ENCODE measurements at regions not wholly inside any gene's neighbourhood (a gene's known extent, or its start where the extent isn't known, plus 50 kb on each side); places are given as distances from the start of the nearest gene placed in this dataset.
A peak's percentile ranks its signal among the peaks of the same experiment; 100 is the strongest.

DNA sequence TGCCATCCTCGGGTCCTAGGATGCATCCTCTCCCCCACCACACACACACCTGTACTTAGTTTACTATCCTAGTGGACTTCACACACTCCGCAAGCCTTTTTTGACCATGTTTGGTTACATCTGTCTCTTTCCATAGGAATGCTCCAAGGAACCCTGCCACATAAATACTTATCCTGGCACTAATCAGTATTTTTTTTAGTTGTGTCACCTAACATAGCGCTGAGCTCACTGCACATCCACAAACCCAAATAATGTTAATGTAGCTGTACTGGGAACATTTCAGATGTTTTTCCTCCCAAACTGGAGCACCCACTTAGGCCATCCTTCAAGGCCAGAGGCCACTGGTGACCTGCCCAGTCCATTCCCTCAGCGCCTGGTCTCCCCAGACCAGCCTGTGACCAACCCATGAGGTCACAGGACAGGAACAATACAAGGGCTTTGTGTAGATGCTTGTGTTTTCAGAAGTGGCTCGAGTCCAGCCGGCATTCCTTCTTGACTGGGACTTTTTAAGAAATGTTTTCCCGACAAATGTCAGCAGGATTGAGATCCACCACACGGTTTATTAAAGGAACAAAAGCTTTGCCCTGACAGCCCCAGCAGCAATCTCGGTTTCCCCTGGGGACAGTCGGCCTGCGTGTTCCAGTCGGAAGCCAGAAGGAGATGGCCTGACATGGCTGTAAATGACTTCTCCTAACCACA is 181.4 kb downstream of the JCAD start:
- no peaks in the 10 kb centered on the region for H3K36me3 ChIP-seq
- no peak overlapping the region for H3K27ac ChIP-seq
- no peaks in the 10 kb centered on the region for H3K9me3 ChIP-seq (ENCODE audit: low read depth)
- H3K4me3 ChIP-seq: no peak overlapping the region
- no peaks in the 10 kb centered on the region for H3K27me3 ChIP-seq
- DNase-seq (ENCODE audit: low read depth in 1 of 2, low spot score in 1 of 2): peak in 1 of 2 donors; percentile 41
- peaks cover 22% of the 10 kb centered on the region for H3K4me1 ChIP-seq (ENCODE audit: low read depth)
- TF ChIP-seq CTCF (IDR thresholded peaks at IDR 0.05; ENCODE audit: low read depth, low read length): no peak

GRCh38 chr10:29876008-29876555 is 183.3 kb downstream of the JCAD start:
- DNase-seq (ENCODE audit: low read depth in 1 of 2, low spot score in 1 of 2): peak in 1 of 2 donors; percentile 19
- TF ChIP-seq CTCF (IDR thresholded peaks at IDR 0.05; ENCODE audit: low read depth, low read length): no peak
- no peaks in the 10 kb centered on the region for H3K27me3 ChIP-seq
- H3K36me3 ChIP-seq: no peaks in the 10 kb centered on the region
- no peak overlapping the region for H3K27ac ChIP-seq
- no peaks in the 10 kb centered on the region for H3K9me3 ChIP-seq (ENCODE audit: low read depth)
- H3K4me1 ChIP-seq (ENCODE audit: low read depth): peaks cover 15% of the 10 kb centered on the region
- H3K4me3 ChIP-seq: no peak overlapping the region

DNA sequence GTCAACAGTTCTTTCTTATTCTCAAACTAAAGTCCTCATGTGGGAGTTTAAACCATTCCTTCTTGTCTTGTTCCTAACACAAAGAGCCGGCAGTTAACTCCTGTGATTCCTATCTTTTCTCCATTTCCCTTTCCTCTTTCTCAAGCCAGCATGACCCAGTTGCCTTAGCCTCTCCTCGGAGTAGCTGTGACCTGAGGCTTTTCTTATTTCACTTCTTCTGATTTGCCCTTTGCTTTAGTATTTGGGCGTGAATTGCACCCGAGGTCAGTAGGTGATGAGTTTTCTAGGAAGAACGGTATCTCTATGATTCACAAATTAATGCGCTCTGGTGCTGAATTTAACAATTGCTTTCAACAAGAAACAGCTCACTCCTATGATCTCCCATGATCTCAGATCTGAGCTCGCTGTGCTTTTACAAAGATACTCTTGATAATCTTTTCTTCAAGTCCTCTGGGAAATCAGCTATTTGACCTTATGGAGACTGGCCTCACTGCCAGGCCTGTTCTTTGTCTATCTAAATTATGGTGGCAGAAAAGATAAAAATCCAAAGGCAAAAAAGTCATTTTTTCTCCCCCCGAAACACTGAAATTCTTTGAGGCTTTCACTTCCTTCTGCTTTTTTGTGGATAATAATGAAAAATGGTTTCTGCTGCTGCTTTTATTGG is 184.6 kb downstream of the JCAD start:
- no peak for TF ChIP-seq CTCF (IDR thresholded peaks at IDR 0.05; ENCODE audit: low read depth, low read length)
- H3K9me3 ChIP-seq (ENCODE audit: low read depth): no peaks in the 10 kb centered on the region
- no peaks in the 10 kb centered on the region for H3K27me3 ChIP-seq
- H3K27ac ChIP-seq: no peak overlapping the region
- peak in 1 of 2 donors; percentile 38 for DNase-seq (ENCODE audit: low read depth in 1 of 2, low spot score in 1 of 2)
- no peaks in the 10 kb centered on the region for H3K36me3 ChIP-seq
- peaks cover 15% of the 10 kb centered on the region for H3K4me1 ChIP-seq (ENCODE audit: low read depth)
- H3K4me3 ChIP-seq: no peak overlapping the region

DNA sequence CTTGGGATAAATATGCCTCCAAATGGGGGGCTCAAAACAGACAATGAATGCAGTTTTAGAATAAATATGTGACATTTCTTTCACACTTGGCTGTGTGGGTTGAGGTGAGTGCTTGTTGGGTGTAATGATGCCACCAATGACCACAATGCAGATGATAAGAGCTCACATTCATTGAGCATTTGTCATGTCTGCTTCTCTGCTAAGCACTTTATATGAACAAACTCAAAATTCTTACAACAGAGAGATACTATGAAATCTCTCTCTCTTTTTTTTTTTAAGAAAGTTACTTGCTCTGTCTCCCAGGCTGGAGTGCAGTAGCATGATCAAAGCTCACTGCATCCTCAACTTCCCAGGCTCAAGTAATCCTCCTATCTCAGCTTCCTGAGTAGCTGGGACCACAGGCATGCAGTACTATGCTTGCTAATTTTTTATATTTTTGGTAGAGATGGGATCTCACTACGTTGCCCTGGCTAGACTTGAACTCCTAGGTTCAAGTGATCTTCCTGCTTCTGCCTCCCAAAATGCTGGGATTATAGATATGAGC is 185.4 kb downstream of the JCAD start:
- peak in 1 of 2 donors; percentile 49 for DNase-seq (ENCODE audit: low read depth in 1 of 2, low spot score in 1 of 2)
- Histone ChIP-seq H3K27ac (no peak overlapping the region), H3K4me1 (ENCODE audit: low read depth) (peaks cover 15% of the 10 kb centered on the region), H3K9me3 (ENCODE audit: low read depth) (no peaks in the 10 kb centered on the region), H3K4me3 (no peak overlapping the region), H3K27me3 (no peaks in the 10 kb centered on the region), H3K36me3 (no peaks in the 10 kb centered on the region)
- no peak for TF ChIP-seq CTCF (IDR thresholded peaks at IDR 0.05; ENCODE audit: low read depth, low read length)

GRCh38 chr10:29870522-29871044 is 188.8 kb downstream of the JCAD start:
- no peak for TF ChIP-seq CTCF (IDR thresholded peaks at IDR 0.05; ENCODE audit: low read depth, low read length)
- Histone ChIP-seq H3K9me3 (ENCODE audit: low read depth) (no peaks in the 10 kb centered on the region), H3K4me1 (ENCODE audit: low read depth) (peaks cover 21% of the 10 kb centered on the region), H3K27ac (no peak overlapping the region), H3K4me3 (no peak overlapping the region), H3K36me3 (no peaks in the 10 kb centered on the region), H3K27me3 (no peaks in the 10 kb centered on the region)
- no peak for DNase-seq (ENCODE audit: low read depth in 1 of 2, low spot score in 1 of 2)

Measured in cardiac muscle cell (in vitro differentiated cells and primary cell).